Natural killer cell (primary cell): ENCODE measurements at regions not wholly inside any gene's neighbourhood (a gene's known extent, or its start where the extent isn't known, plus 50 kb on each side); places are given as distances from the start of the nearest gene placed in this dataset.

Experiments
- ATAC-seq, 3 donors: fragments of 150-1000 bp in 2 of 3; fragments of 200-7000 bp in 1 of 3; cut with Tn5 transposase; 1 replicate in 1 of 3; 2 replicates in 2 of 3; pipeline ENCODE4 v1.10.0; 2021; ENCODE audit warnings: mild to moderate bottlenecking in 2 of 3, moderate library complexity in 2 of 3
- DNase-seq, 2 donors: peaks; one replicate each; pipeline versions ENCODE4 v3.0.0 to v3.0.0-alpha.2; 2013 to 2021; ENCODE audit warnings: mixed read lengths in 1 of 2
- H3K27ac ChIP-seq: one replicate; pipeline ENCODE4 v1.5.1; 2013; ENCODE audit warnings: mild to moderate bottlenecking, low read length
- H3K27me3 ChIP-seq: one replicate; pipeline ENCODE4 v1.6.1; 2013; ENCODE audit warnings: low read length; ENCODE audit not compliant: control insufficient read depth, insufficient read depth
- H3K36me3 ChIP-seq: one replicate; pipeline ENCODE4 v1.6.1; 2013; ENCODE audit warnings: low read length; ENCODE audit not compliant: control insufficient read depth, insufficient read depth
- H3K4me1 ChIP-seq: one replicate; pipeline ENCODE4 v1.6.1; 2013; ENCODE audit warnings: low read length; ENCODE audit not compliant: control insufficient read depth, insufficient read depth
- H3K4me3 ChIP-seq: one replicate; pipeline ENCODE4 v1.5.1; 2013; ENCODE audit warnings: low read length
- H3K9me3 ChIP-seq: one replicate; pipeline ENCODE4 v1.6.1; 2013; ENCODE audit warnings: low read length; ENCODE audit not compliant: control insufficient read depth, insufficient read depth
- H3K27ac Mint-ChIP-seq, 2 donors: one replicate each; pipeline ENCODE4 v1.8.0; 2022; ENCODE audit warnings: mild to moderate bottlenecking in 2 of 2, mixed read lengths in 2 of 2, moderate library complexity in 1 of 2
- H3K27me3 Mint-ChIP-seq, 2 donors: one replicate each; pipeline ENCODE4 v1.8.0; 2022; ENCODE audit warnings: low read depth in 2 of 2, mixed read lengths in 2 of 2
- H3K36me3 Mint-ChIP-seq: one replicate; pipeline ENCODE4 v1.8.0; 2022; ENCODE audit warnings: mixed read lengths
- H3K4me1 Mint-ChIP-seq, 2 donors: one replicate each; pipeline ENCODE4 v1.8.0; 2022; ENCODE audit warnings: mixed read lengths in 2 of 2
- H3K4me3 Mint-ChIP-seq: one replicate; pipeline ENCODE4 v1.8.0; 2022; ENCODE audit warnings: mild to moderate bottlenecking, moderate library complexity, mixed read lengths
- H3K9me3 Mint-ChIP-seq, 2 donors: one replicate each; pipeline ENCODE4 v1.8.0; 2022; ENCODE audit warnings: mixed read lengths in 2 of 2
- CTCF ChIP-seq: fragments of 200-600 bp; IDR thresholded peaks from one replicate; pipeline ENCODE4 v1.8.0; 2022; ENCODE audit warnings: antibody characterized with exemption
- WGBS: methylation state at CpG from one replicate; pipeline ENCODE4 v1.1.7; 2013; ENCODE audit warnings: missing lambda C conversion rate; ENCODE audit not compliant: insufficient coverage; 5-methylcytosine and 5-hydroxymethylcytosine counted together
- intact Hi-C: fragments of 100-400 bp; cut with micrococcal nuclease; formaldehyde crosslinking; loops from one replicate; pipeline ENCODE4 v1.14.2; 2022

- Histone ChIP-seq H3K4me3 (no peak overlapping the region), H3K9me3 (no peaks in the 10 kb centered on the region), H3K27me3 (no peaks in the 10 kb centered on the region), H3K27ac (no peak overlapping the region), H3K36me3 (no peaks in the 10 kb centered on the region), H3K4me1 (no peaks in the 10 kb centered on the region)
- DNase-seq (no peak), ATAC-seq (no peak)
- H3K4me3 Mint-ChIP-seq: no peak overlapping the region
- intact Hi-C loops: no loop called here
- no peaks in the 10 kb centered on the region for H3K36me3 Mint-ChIP-seq
- H3K27me3 Mint-ChIP-seq: peaks cover 25 to 36% of the 10 kb centered on the region in 2 donors
- H3K9me3 Mint-ChIP-seq: no peaks in the 10 kb centered on the region
- no peak for TF ChIP-seq CTCF
- WGBS: 65% methylated on average over 4 of the region's 4 CpGs
- no peaks in the 10 kb centered on the region for H3K4me1 Mint-ChIP-seq
- no peak overlapping the region for H3K27ac Mint-ChIP-seq
These were observed 390.4 kb downstream of the ARHGEF28 start for GRCh38 chr5:74016373-74016772.

DNA sequence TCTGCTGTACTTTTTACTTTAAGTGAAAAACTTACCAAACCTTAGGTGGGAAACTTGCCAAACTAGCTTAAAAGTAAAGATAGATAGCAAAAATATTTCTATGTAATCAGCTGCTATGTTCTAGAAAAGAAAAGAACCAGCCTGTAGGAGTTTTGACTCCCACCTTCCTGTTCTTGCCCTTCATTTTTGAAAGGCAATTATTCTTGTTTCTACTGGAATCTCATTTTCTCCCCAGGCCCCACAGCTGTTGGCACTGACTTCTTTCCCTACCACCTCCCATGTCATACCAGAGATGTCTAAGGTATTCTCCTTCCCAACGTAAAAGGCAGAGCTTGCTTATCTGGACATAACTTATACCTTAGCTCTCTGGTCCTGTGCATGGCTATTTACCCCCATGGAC, 389.7 kb downstream of the ARHGEF28 start:
- H3K36me3 Mint-ChIP-seq: no peaks in the 10 kb centered on the region
- H3K4me1 Mint-ChIP-seq: no peaks in the 10 kb centered on the region
- peaks cover 28 to 42% of the 10 kb centered on the region in 2 donors for H3K27me3 Mint-ChIP-seq
- Histone ChIP-seq H3K4me1 (no peaks in the 10 kb centered on the region), H3K36me3 (no peaks in the 10 kb centered on the region), H3K9me3 (no peaks in the 10 kb centered on the region), H3K27ac (no peak overlapping the region), H3K27me3 (no peaks in the 10 kb centered on the region), H3K4me3 (no peak overlapping the region)
- no peak for TF ChIP-seq CTCF
- H3K9me3 Mint-ChIP-seq: no peaks in the 10 kb centered on the region
- no peak overlapping the region for H3K27ac Mint-ChIP-seq
- 83% methylated on average over 1 of the region's 1 CpG for WGBS
- no peak for ATAC-seq
- no peak overlapping the region for H3K4me3 Mint-ChIP-seq
- no peak for DNase-seq
- intact Hi-C loops: no loop called here

- no peaks in the 10 kb centered on the region for H3K9me3 ChIP-seq
- intact Hi-C loops: no loop called here
- H3K4me3 Mint-ChIP-seq: no peak overlapping the region
- H3K4me3 ChIP-seq: no peak overlapping the region
- no peaks in the 10 kb centered on the region for H3K36me3 Mint-ChIP-seq
- no peak overlapping the region for H3K27ac Mint-ChIP-seq
- peaks cover 12 to 34% of the 10 kb centered on the region in 2 donors for H3K27me3 Mint-ChIP-seq
- H3K4me1 ChIP-seq: no peaks in the 10 kb centered on the region
- no peaks in the 10 kb centered on the region for H3K27me3 ChIP-seq
- DNase-seq: no peak
- 66% methylated on average over 2 of the region's 2 CpGs for WGBS
- no peak for ATAC-seq
- H3K36me3 ChIP-seq: no peaks in the 10 kb centered on the region
- H3K9me3 Mint-ChIP-seq: no peaks in the 10 kb centered on the region
- TF ChIP-seq CTCF: no peak
- H3K27ac ChIP-seq: no peak overlapping the region
- H3K4me1 Mint-ChIP-seq: no peaks in the 10 kb centered on the region
These were observed 387.2 kb downstream of the ARHGEF28 start for GRCh38 chr5:74013222-74013621.

DNA sequence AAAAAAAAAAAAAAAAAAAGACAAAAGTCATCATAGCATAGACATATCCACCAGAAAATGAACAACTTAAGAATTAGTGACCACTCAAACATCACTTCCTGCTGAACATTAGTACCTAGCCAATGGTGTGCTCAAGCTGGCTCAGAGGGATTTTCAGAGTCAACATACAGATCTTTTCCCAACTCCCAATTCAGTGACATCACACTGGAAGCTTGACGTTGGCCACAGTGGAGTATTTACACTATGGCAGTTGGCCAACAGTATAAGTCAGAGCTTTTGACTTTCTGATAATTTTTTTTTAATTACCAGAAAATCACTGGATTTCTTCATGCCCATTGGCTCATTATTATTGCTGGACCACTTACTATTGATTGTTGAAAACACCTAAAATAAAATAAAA, 383.5 kb downstream of the ARHGEF28 start:
- ATAC-seq (no peak), DNase-seq (no peak)
- H3K4me1 ChIP-seq: no peaks in the 10 kb centered on the region
- H3K9me3 ChIP-seq: no peaks in the 10 kb centered on the region
- no peaks in the 10 kb centered on the region for H3K27me3 ChIP-seq
- H3K36me3 Mint-ChIP-seq: no peaks in the 10 kb centered on the region
- intact Hi-C loops: no loop called here
- H3K27ac ChIP-seq: no peak overlapping the region
- no peaks in the 10 kb centered on the region for H3K4me1 Mint-ChIP-seq
- peaks cover 20 to 53% of the 10 kb centered on the region in 2 donors for H3K27me3 Mint-ChIP-seq
- no peaks in the 10 kb centered on the region for H3K36me3 ChIP-seq
- H3K9me3 Mint-ChIP-seq: no peaks in the 10 kb centered on the region
- no peak overlapping the region for H3K27ac Mint-ChIP-seq
- H3K4me3 Mint-ChIP-seq: no peak overlapping the region
- WGBS: 100% methylated on average over 1 of the region's 1 CpG
- no peak overlapping the region for H3K4me3 ChIP-seq
- TF ChIP-seq CTCF: no peak
